ENCODE measurements at regions not wholly inside any gene's neighbourhood (a gene's known extent, or its start where the extent isn't known, plus 50 kb on each side); places are given as distances from the start of the nearest gene placed in this dataset.
A peak's percentile ranks its signal among the peaks of the same experiment; 100 is the strongest.
"Not testable (repeated sequence)": the region's sequence is repeated elsewhere in the genome, so short reads cannot be mapped to it uniquely, and the experiment has no call there.

GRCh38 chr1:196366-196765 is 255.1 kb downstream of the OR4F29 start:
- H3K27me3 Mint-ChIP-seq (ENCODE audit: low read depth); H3K4me1 Mint-ChIP-seq (ENCODE audit: low read depth); H3K36me3 Mint-ChIP-seq (ENCODE audit: low read depth); H3K27ac Mint-ChIP-seq; DNase-seq; intact Hi-C loops (cut with micrococcal nuclease); H3K9me3 Mint-ChIP-seq; CTCF ChIA-PET; H3K4me3 Mint-ChIP-seq: not testable (repeated sequence)

DNA sequence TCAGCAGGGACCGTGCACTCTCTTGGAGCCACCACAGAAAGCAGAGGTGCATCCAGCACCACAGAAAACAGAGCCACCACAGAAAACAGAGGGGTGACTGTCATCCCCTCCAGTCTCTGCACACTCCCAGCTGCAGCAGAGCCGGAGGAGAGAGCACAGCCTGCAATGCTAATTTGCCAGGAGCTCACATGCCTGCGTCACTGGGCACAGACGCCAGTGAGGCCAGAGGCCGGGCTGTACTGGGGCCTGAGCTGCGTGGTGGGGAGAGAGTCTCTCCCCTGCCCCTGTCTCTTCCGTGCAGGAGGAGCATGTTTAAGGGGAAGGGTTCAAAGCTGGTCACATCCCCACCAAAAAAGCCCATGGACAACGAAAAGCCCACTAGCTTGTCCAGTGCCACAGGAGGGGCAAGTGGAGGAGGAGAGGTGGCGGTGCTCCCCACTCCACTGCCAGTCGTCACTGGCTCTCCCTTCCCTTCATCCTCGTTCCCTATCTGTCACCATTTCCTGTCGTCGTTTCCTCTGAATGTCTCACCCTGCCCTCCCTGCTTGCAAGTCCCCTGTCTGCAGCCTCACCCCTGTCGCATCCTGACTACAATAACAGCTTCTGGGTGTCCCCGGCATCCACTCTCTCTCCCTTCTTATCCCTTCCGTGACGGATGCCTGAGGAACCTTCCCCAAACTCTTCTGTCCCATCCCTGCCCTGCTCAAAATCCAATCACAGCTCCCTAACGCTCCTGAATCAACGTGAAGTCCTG is 260.0 kb downstream of the OR4F29 start:
- H3K4me3 Mint-ChIP-seq; H3K27me3 Mint-ChIP-seq (ENCODE audit: low read depth); H3K27ac Mint-ChIP-seq; intact Hi-C loops (cut with micrococcal nuclease); H3K9me3 Mint-ChIP-seq; H3K4me1 Mint-ChIP-seq (ENCODE audit: low read depth); H3K36me3 Mint-ChIP-seq (ENCODE audit: low read depth); CTCF ChIA-PET: not testable (repeated sequence)
- DNase-seq = peak; percentile 58

DNA sequence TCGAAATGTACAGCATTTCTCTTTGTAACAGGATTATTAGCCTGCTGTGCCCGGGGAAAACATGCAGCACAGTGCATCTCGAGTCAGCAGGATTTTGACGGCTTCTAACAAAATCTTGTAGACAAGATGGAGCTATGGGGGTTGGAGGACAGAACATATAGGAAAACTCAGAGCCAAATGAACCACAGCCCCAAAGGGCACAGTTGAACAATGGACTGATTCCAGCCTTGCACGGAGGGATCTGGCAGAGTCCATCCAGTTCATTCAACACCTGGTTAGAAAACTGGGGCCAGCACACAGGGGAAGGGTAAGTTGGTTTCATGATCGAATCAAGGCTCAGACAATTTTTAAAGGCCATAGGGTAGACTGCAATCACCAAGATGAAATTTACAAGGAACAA is 260.8 kb downstream of the OR4F29 start:
- H3K9me3 Mint-ChIP-seq; H3K4me1 Mint-ChIP-seq (ENCODE audit: low read depth); intact Hi-C loops (cut with micrococcal nuclease); CTCF ChIA-PET; H3K27me3 Mint-ChIP-seq (ENCODE audit: low read depth); H3K27ac Mint-ChIP-seq; H3K4me3 Mint-ChIP-seq; H3K36me3 Mint-ChIP-seq (ENCODE audit: low read depth); DNase-seq: not testable (repeated sequence)

- not testable (repeated sequence) for H3K27me3 Mint-ChIP-seq (ENCODE audit: low read depth); DNase-seq
Measured at GRCh38 chr1:189915-190314, 261.6 kb downstream of the OR4F29 start.

GRCh38 chr1:189270-189669 is 262.2 kb downstream of the OR4F29 start:
- H3K27ac Mint-ChIP-seq; H3K9me3 Mint-ChIP-seq; H3K27me3 Mint-ChIP-seq (ENCODE audit: low read depth); H3K4me1 Mint-ChIP-seq (ENCODE audit: low read depth); intact Hi-C loops (cut with micrococcal nuclease); DNase-seq; H3K4me3 Mint-ChIP-seq; H3K36me3 Mint-ChIP-seq (ENCODE audit: low read depth); CTCF ChIA-PET: not testable (repeated sequence)

More at GRCh38 chr1:189915-190314, 261.6 kb downstream of the OR4F29 start:
- CTCF ChIA-PET; H3K4me1 Mint-ChIP-seq (ENCODE audit: low read depth); H3K9me3 Mint-ChIP-seq; H3K27ac Mint-ChIP-seq; H3K4me3 Mint-ChIP-seq; intact Hi-C loops (cut with micrococcal nuclease); H3K36me3 Mint-ChIP-seq (ENCODE audit: low read depth): not testable (repeated sequence)

- H3K27me3 Mint-ChIP-seq (ENCODE audit: low read depth); H3K27ac Mint-ChIP-seq; H3K9me3 Mint-ChIP-seq; H3K4me1 Mint-ChIP-seq (ENCODE audit: low read depth); DNase-seq; H3K4me3 Mint-ChIP-seq; intact Hi-C loops (cut with micrococcal nuclease); CTCF ChIA-PET; H3K36me3 Mint-ChIP-seq (ENCODE audit: low read depth): not testable (repeated sequence)
Measured at GRCh38 chr1:187298-187697, 264.2 kb downstream of the OR4F29 start.

DNA sequence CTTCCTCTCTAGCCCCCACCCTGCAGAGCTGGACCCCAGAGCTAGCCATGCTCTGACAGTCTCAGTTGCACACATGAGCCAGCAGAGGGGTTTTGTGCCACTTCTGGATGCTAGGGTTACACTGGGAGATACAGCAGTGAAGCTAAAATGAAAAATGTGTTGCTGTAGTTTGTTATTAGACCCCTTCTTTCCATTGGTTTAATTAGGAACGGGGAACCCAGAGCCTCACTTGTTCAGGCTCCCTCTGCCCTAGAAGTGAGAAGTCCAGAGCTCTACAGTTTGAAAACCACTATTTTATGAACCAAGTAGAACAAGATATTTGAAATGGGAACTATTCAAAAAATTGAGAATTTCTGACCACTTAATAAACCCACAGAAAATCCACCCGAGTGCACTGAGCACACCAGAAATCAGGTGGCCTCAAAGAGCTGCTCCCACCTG is 264.8 kb downstream of the OR4F29 start:
- H3K27me3 Mint-ChIP-seq (ENCODE audit: low read depth); H3K9me3 Mint-ChIP-seq; H3K27ac Mint-ChIP-seq; intact Hi-C loops (cut with micrococcal nuclease); H3K4me1 Mint-ChIP-seq (ENCODE audit: low read depth); H3K4me3 Mint-ChIP-seq; DNase-seq; H3K36me3 Mint-ChIP-seq (ENCODE audit: low read depth); CTCF ChIA-PET: not testable (repeated sequence)

- H3K4me1 Mint-ChIP-seq (ENCODE audit: low read depth); H3K4me3 Mint-ChIP-seq; DNase-seq; H3K9me3 Mint-ChIP-seq; H3K27ac Mint-ChIP-seq; H3K27me3 Mint-ChIP-seq (ENCODE audit: low read depth); H3K36me3 Mint-ChIP-seq (ENCODE audit: low read depth); CTCF ChIA-PET; intact Hi-C loops (cut with micrococcal nuclease): not testable (repeated sequence)
Measured at GRCh38 chr1:186223-186622, 265.3 kb downstream of the OR4F29 start.

- not testable (repeated sequence) for H3K4me3 Mint-ChIP-seq; H3K27me3 Mint-ChIP-seq (ENCODE audit: low read depth); H3K4me1 Mint-ChIP-seq (ENCODE audit: low read depth)
Measured at GRCh38 chr1:185526-185925, 266.0 kb downstream of the OR4F29 start.

DNA sequence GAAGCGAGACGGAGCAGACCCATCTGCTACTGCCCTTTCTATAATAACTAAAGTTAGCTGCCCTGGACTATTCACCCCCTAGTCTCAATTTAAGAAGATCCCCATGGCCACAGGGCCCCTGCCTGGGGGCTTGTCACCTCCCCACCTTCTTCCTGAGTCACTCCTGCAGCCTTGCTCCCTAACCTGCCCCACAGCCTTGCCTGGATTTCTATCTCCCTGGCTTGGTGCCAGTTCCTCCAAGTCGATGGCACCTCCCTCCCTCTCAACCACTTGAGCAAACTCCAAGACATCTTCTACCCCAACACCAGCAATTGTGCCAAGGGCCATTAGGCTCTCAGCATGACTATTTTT is 267.2 kb downstream of the OR4F29 start:
- H3K4me3 Mint-ChIP-seq; H3K27ac Mint-ChIP-seq; H3K9me3 Mint-ChIP-seq; DNase-seq; H3K4me1 Mint-ChIP-seq (ENCODE audit: low read depth); H3K36me3 Mint-ChIP-seq (ENCODE audit: low read depth); intact Hi-C loops (cut with micrococcal nuclease); CTCF ChIA-PET; H3K27me3 Mint-ChIP-seq (ENCODE audit: low read depth): not testable (repeated sequence)

More at GRCh38 chr1:185526-185925, 266.0 kb downstream of the OR4F29 start:
- intact Hi-C loops (cut with micrococcal nuclease); H3K27ac Mint-ChIP-seq; DNase-seq; CTCF ChIA-PET; H3K36me3 Mint-ChIP-seq (ENCODE audit: low read depth); H3K9me3 Mint-ChIP-seq: not testable (repeated sequence)

- H3K36me3 Mint-ChIP-seq (ENCODE audit: low read depth); H3K4me1 Mint-ChIP-seq (ENCODE audit: low read depth); H3K27me3 Mint-ChIP-seq (ENCODE audit: low read depth); CTCF ChIA-PET; H3K9me3 Mint-ChIP-seq; H3K4me3 Mint-ChIP-seq; H3K27ac Mint-ChIP-seq; intact Hi-C loops (cut with micrococcal nuclease): not testable (repeated sequence)
- DNase-seq = peak; percentile 12
Measured at GRCh38 chr1:183620-184335, 267.7 kb downstream of the OR4F29 start.

- H3K27ac Mint-ChIP-seq; H3K36me3 Mint-ChIP-seq (ENCODE audit: low read depth); DNase-seq; H3K4me3 Mint-ChIP-seq; H3K4me1 Mint-ChIP-seq (ENCODE audit: low read depth); intact Hi-C loops (cut with micrococcal nuclease); H3K9me3 Mint-ChIP-seq; CTCF ChIA-PET; H3K27me3 Mint-ChIP-seq (ENCODE audit: low read depth): not testable (repeated sequence)
Measured at GRCh38 chr1:183081-183480, 268.4 kb downstream of the OR4F29 start.

DNA sequence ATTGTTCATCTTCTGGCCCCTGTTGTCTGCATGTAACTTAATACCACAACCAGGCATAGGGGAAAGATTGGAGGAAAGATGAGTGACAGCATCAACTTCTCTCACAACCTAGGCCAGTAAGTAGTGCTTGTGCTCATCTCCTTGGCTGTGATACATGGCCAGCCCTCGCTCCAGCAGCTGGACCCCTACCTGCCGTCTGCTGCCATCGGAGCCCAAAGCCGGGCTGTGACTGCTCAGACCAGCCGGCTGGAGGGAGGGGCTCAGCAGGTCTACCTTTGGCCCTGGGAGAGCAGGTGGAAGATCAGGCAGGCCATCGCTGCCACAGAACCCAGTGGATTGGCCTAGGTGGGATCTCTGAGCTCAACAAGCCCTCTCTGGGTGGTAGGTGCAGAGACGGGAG is 268.8 kb downstream of the OR4F29 start:
- H3K4me1 Mint-ChIP-seq (ENCODE audit: low read depth); intact Hi-C loops (cut with micrococcal nuclease); H3K4me3 Mint-ChIP-seq; H3K36me3 Mint-ChIP-seq (ENCODE audit: low read depth); H3K9me3 Mint-ChIP-seq; H3K27ac Mint-ChIP-seq; DNase-seq; H3K27me3 Mint-ChIP-seq (ENCODE audit: low read depth); CTCF ChIA-PET: not testable (repeated sequence)

Measured in activated naive CD4-positive, alpha-beta T cell treated with anti-CD3 and anti-CD28 coated beads for 36 hours (primary cell).